CD14-positive monocyte (primary cell): ENCODE measurements at regions not wholly inside any gene's neighbourhood (a gene's known extent, or its start where the extent isn't known, plus 50 kb on each side); places are given as distances from the start of the nearest gene placed in this dataset.

ENCODE experiments used
- DNase-seq, 3 donors: peaks; one replicate each; pipeline ENCODE4 v3.0.0-alpha.2; 2011 to 2022
- H2AFZ ChIP-seq: 2 replicates; pipeline ENCODE4 v1.6.0; 2012; ENCODE audit warnings: mild to moderate bottlenecking, low read depth, low read length, inconsistent platforms; ENCODE audit not compliant: insufficient read depth, poor library complexity, severe bottlenecking
- H3K27ac ChIP-seq, 2 donors: 1 replicate in 1 of 2; 2 replicates in 1 of 2; pipeline ENCODE4 v1.5.1; 2012 to 2013; ENCODE audit warnings: low read length in 2 of 2, control low read depth in 1 of 2, inconsistent platforms in 1 of 2, low read depth in 1 of 2, mild to moderate bottlenecking in 1 of 2
- H3K27me3 ChIP-seq, 2 donors: one replicate each; pipeline versions ENCODE4 v1.6.0 to v1.6.1; 2011 to 2013; ENCODE audit warnings: low read length in 2 of 2; ENCODE audit not compliant: control insufficient read depth in 2 of 2, insufficient read depth in 2 of 2
- H3K36me3 ChIP-seq, 2 donors: replicated peaks in 1 of 2; 1 replicate in 1 of 2; 2 replicates in 1 of 2; pipeline versions ENCODE4 v1.5.1 to v1.6.1; 2012 to 2013; ENCODE audit warnings: low read length in 2 of 2, control low read depth in 1 of 2, inconsistent platforms in 1 of 2, mild to moderate bottlenecking in 1 of 2; ENCODE audit not compliant: insufficient read depth in 2 of 2, control insufficient read depth in 1 of 2
- H3K4me1 ChIP-seq, 2 donors: 1 replicate in 1 of 2; 2 replicates in 1 of 2; pipeline versions ENCODE4 v1.5.1 to v1.6.1; 2012 to 2013; ENCODE audit warnings: low read length in 2 of 2, control low read depth in 1 of 2, inconsistent platforms in 1 of 2, mild to moderate bottlenecking in 1 of 2, moderate library complexity in 1 of 2; ENCODE audit not compliant: insufficient read depth in 2 of 2, control insufficient read depth in 1 of 2
- H3K4me2 ChIP-seq: replicated peaks from 2 replicates; pipeline ENCODE3; 2012; ENCODE audit warnings: low read length, moderate library complexity, mild to moderate bottlenecking; ENCODE audit not compliant: poor library complexity, severe bottlenecking; ENCODE audit errors: extremely low read depth
- H3K4me3 ChIP-seq, 3 experiments: fragments of 200-600 bp in 1 of 3; sonication (generic) in 1 of 3; replicated peaks in 1 of 3; 1 replicate in 2 of 3; 2 replicates in 1 of 3; pipeline ENCODE4 v1.5.1; 2011 to 2013; ENCODE audit warnings: low read length in 3 of 3, mild to moderate bottlenecking in 3 of 3, control low read depth in 2 of 3, low read depth in 2 of 3, inconsistent platforms in 1 of 3, moderate library complexity in 1 of 3
- H3K79me2 ChIP-seq: 2 replicates; pipeline ENCODE4 v1.6.0; 2012; ENCODE audit warnings: mild to moderate bottlenecking, control low read depth, inconsistent platforms, low read length, moderate library complexity; ENCODE audit not compliant: insufficient read depth
- H3K9ac ChIP-seq: 2 replicates; pipeline ENCODE4 v1.6.0; 2017; ENCODE audit warnings: low read length, mild to moderate bottlenecking; ENCODE audit not compliant: insufficient read depth, poor library complexity, severe bottlenecking
- H3K9me3 ChIP-seq, 2 donors: replicated peaks in 1 of 2; 1 replicate in 1 of 2; 2 replicates in 1 of 2; pipeline versions ENCODE4 v1.5.1 to v1.6.1; 2012 to 2013; ENCODE audit warnings: low read length in 2 of 2, control low read depth in 1 of 2; ENCODE audit not compliant: control insufficient read depth in 1 of 2, insufficient read depth in 1 of 2
- H4K20me1 ChIP-seq: 2 replicates; pipeline ENCODE4 v1.6.0; 2012; ENCODE audit warnings: mild to moderate bottlenecking, low read length, control low read depth, moderate library complexity; ENCODE audit not compliant: insufficient read depth
- H3K27ac Mint-ChIP-seq, 7 donors: one replicate each; pipeline ENCODE4 v1.8.0; 2020; ENCODE audit warnings: mild to moderate bottlenecking in 7 of 7, mixed read lengths in 7 of 7, moderate library complexity in 6 of 7, inconsistent platforms in 2 of 7
- H3K27me3 Mint-ChIP-seq, 3 donors: one replicate each; pipeline ENCODE4 v1.8.0; 2021 to 2022; ENCODE audit warnings: low read depth in 3 of 3, mild to moderate bottlenecking in 3 of 3, mixed read lengths in 3 of 3, moderate library complexity in 3 of 3, inconsistent platforms in 1 of 3
- H3K36me3 Mint-ChIP-seq, 2 donors: one replicate each; pipeline ENCODE4 v1.8.0; 2020; ENCODE audit warnings: mixed read lengths in 2 of 2, inconsistent platforms in 1 of 2, mild to moderate bottlenecking in 1 of 2
- H3K4me1 Mint-ChIP-seq: one replicate; pipeline ENCODE4 v1.8.0; 2020; ENCODE audit warnings: mild to moderate bottlenecking, mixed read lengths
- H3K4me3 Mint-ChIP-seq, 2 donors: one replicate each; pipeline ENCODE4 v1.8.0; 2020; ENCODE audit warnings: mild to moderate bottlenecking in 2 of 2, mixed read lengths in 2 of 2, moderate library complexity in 1 of 2
- H3K9me3 Mint-ChIP-seq, 7 donors: one replicate each; pipeline ENCODE4 v1.8.0; 2020 to 2022; ENCODE audit warnings: mixed read lengths in 7 of 7, mild to moderate bottlenecking in 6 of 7, moderate library complexity in 6 of 7, inconsistent platforms in 2 of 7
- CTCF ChIP-seq: fragments of 200-600 bp; IDR thresholded peaks from one replicate; pipeline ENCODE4 v1.8.0; 2022; ENCODE audit warnings: antibody characterized with exemption, mild to moderate bottlenecking
- WGBS: methylation state at CpG from one replicate; pipeline ENCODE4 v1.1.5; 2013; ENCODE audit warnings: missing lambda C conversion rate; ENCODE audit not compliant: insufficient coverage; 5-methylcytosine and 5-hydroxymethylcytosine counted together
- intact Hi-C, 2 donors: fragments of 100-400 bp; cut with micrococcal nuclease; formaldehyde crosslinking; loops; one replicate each; pipeline versions ENCODE4 v1.15.0 to v1.15.1; 2023

GRCh38 chr3:148090156-148090555 is 607.5 kb upstream of the AGTR1 start:
- no peak for TF ChIP-seq CTCF
- Mint-ChIP-seq H3K36me3 (no peaks in the 10 kb centered on the region), H3K27me3 (peaks cover 0 to 1% (median 0%) of the 10 kb centered on the region in 3 donors), H3K27ac (no peak overlapping the region), H3K4me1 (no peaks in the 10 kb centered on the region), H3K4me3 (no peak overlapping the region), H3K9me3 (peaks cover 0 to 3% (median 0%) of the 10 kb centered on the region in 7 donors)
- DNase-seq = no peak
- H3K27ac ChIP-seq = no peak overlapping the region
- H3K4me1 ChIP-seq = no peaks in the 10 kb centered on the region
- H4K20me1 ChIP-seq = no peaks in the 10 kb centered on the region
- H2AFZ ChIP-seq = no peak overlapping the region
- WGBS = no CpG with 5 or more reads among the region's 2 CpGs
- no peaks in the 10 kb centered on the region for H3K27me3 ChIP-seq
- no peak overlapping the region for H3K4me3 ChIP-seq
- no peaks in the 10 kb centered on the region for H3K36me3 ChIP-seq
- intact Hi-C loops = no loop called here
- H3K79me2 ChIP-seq = no peaks in the 10 kb centered on the region
- no peak overlapping the region for H3K9ac ChIP-seq
- H3K4me2 ChIP-seq = no peak overlapping the region
- no peaks in the 10 kb centered on the region for H3K9me3 ChIP-seq

- intact Hi-C loops = no loop called here
- no peak for DNase-seq
- no CpG with 5 or more reads among the region's 5 CpGs for WGBS
- no peak overlapping the region for H3K4me3 Mint-ChIP-seq
- Histone ChIP-seq H3K9me3 (no peaks in the 10 kb centered on the region), H3K27me3 (no peaks in the 10 kb centered on the region), H3K36me3 (no peaks in the 10 kb centered on the region), H3K4me3 (no peak overlapping the region), H2AFZ (no peak overlapping the region), H3K79me2 (no peaks in the 10 kb centered on the region), H4K20me1 (no peaks in the 10 kb centered on the region), H3K27ac (no peak overlapping the region), H3K9ac (no peak overlapping the region), H3K4me2 (no peak overlapping the region), H3K4me1 (no peaks in the 10 kb centered on the region)
- H3K36me3 Mint-ChIP-seq = no peaks in the 10 kb centered on the region
- peaks cover 0 to 3% (median 0%) of the 10 kb centered on the region in 7 donors for H3K9me3 Mint-ChIP-seq
- no peaks in the 10 kb centered on the region for H3K4me1 Mint-ChIP-seq
- H3K27ac Mint-ChIP-seq = no peak overlapping the region
- TF ChIP-seq CTCF = no peak
- peaks cover 0 to 1% (median 0%) of the 10 kb centered on the region in 3 donors for H3K27me3 Mint-ChIP-seq
Observed at GRCh38 chr3:148092624-148093347, 604.9 kb upstream of the AGTR1 start.
